SK-N-SH (cell line): ENCODE measurements at regions not wholly inside any gene's neighbourhood (a gene's known extent, or its start where the extent isn't known, plus 50 kb on each side); places are given as distances from the start of the nearest gene placed in this dataset.

ENCODE experiments used
- CTCF ChIA-PET: fragments of 300-600, 350-600 bp; formaldehyde crosslinking; extraction: SDS; loops from one replicate; lab custom pipeline; 2021; lab: Yijun Ruan, JAX
- POLR2A ChIA-PET: fragments of 350-600 bp; sonication (Branson Sonifier 250); formaldehyde crosslinking; extraction: SDS; loops from one replicate; lab custom pipeline; 2020; ENCODE audit warnings: antibody characterized with exemption, inconsistent platforms; lab: Yijun Ruan, JAX
- DNase-seq: peaks from one replicate; pipeline ENCODE4 v3.0.0; 2012
- H2AFZ ChIP-seq: fragments of 200-600 bp; sonication (generic); 2 replicates; pipeline ENCODE4 v1.8.1; 2016; ENCODE audit warnings: antibody characterized with exemption, mild to moderate bottlenecking, low read depth
- H3F3A ChIP-seq: fragments of 200-600 bp; sonication (generic); replicated peaks from 2 replicates; pipeline ENCODE3; 2016; ENCODE audit warnings: antibody characterized with exemption, mild to moderate bottlenecking; ENCODE audit not compliant: insufficient read depth
- H3K27ac ChIP-seq, 2 experiments: fragments of 200-500 bp in 1 of 2; fragments of 200-600 bp in 1 of 2; sonication (Bioruptor generic) in 1 of 2; sonication (generic), shearing (Covaris generic) in 1 of 2; 2 replicates each; pipeline versions ENCODE4 v1.5.1 to v1.6.1; 2014 to 2016; ENCODE audit warnings: low read depth in 2 of 2, inconsistent platforms in 1 of 2, low read length in 1 of 2, mild to moderate bottlenecking in 1 of 2, mixed read lengths in 1 of 2
- H3K27me3 ChIP-seq: fragments of 200-600 bp; sonication (generic), shearing (Covaris generic); 2 replicates; pipeline ENCODE4 v1.6.1; 2016; ENCODE audit warnings: mixed run types; ENCODE audit not compliant: insufficient read depth
- H3K36me3 ChIP-seq, 2 experiments: fragments of 200-500 bp in 1 of 2; fragments of 200-600 bp in 1 of 2; sonication (Bioruptor generic) in 1 of 2; sonication (generic) in 1 of 2; replicated peaks in 1 of 2; 2 replicates each; pipeline versions ENCODE3 to v1.5.1; 2014 to 2016; ENCODE audit warnings: low read length in 1 of 2, mild to moderate bottlenecking in 1 of 2; ENCODE audit not compliant: insufficient read depth in 2 of 2, control insufficient read depth in 1 of 2
- H3K4me1 ChIP-seq, 2 experiments: fragments of 200-500 bp in 1 of 2; fragments of 200-600 bp in 1 of 2; sonication (Bioruptor generic) in 1 of 2; sonication (generic), shearing (Covaris generic) in 1 of 2; 2 replicates each; pipeline versions ENCODE4 v1.5.1 to v1.6.1; 2014 to 2016; ENCODE audit warnings: low read depth in 1 of 2, low read length in 1 of 2, mixed run types in 1 of 2; ENCODE audit not compliant: insufficient read depth in 2 of 2, control insufficient read depth in 1 of 2
- H3K4me2 ChIP-seq: fragments of 200-600 bp; sonication (generic), shearing (Covaris generic); 2 replicates; pipeline ENCODE4 v1.6.1; 2017; ENCODE audit warnings: mixed run types
- H3K4me3 ChIP-seq, 2 experiments: fragments of 200-500 bp in 1 of 2; fragments of 200-600 bp in 1 of 2; sonication (Bioruptor generic) in 1 of 2; sonication (generic), shearing (Covaris generic) in 1 of 2; 2 replicates each; pipeline versions ENCODE4 v1.5.1 to v1.8.1; 2014 to 2016; ENCODE audit warnings: low read depth in 2 of 2, inconsistent platforms in 1 of 2, low read length in 1 of 2, mild to moderate bottlenecking in 1 of 2, mixed read lengths in 1 of 2, moderate library complexity in 1 of 2
- H3K79me2 ChIP-seq: fragments of 200-600 bp; sonication (generic); 2 replicates; pipeline ENCODE4 v1.8.1; 2017; ENCODE audit warnings: mild to moderate bottlenecking; ENCODE audit not compliant: insufficient read depth
- H3K9ac ChIP-seq: fragments of 200-600 bp; sonication (generic); 2 replicates; pipeline ENCODE4 v1.6.1; 2017; ENCODE audit warnings: mixed run types
- H3K9me2 ChIP-seq: fragments of 200-600 bp; sonication (generic); 2 replicates; pipeline ENCODE4 v1.6.1; 2017; ENCODE audit warnings: mixed run types
- H3K9me3 ChIP-seq: fragments of 200-600 bp; sonication (generic); 2 replicates; pipeline ENCODE4 v1.6.1; 2017; ENCODE audit warnings: mixed run types, mild to moderate bottlenecking, moderate library complexity
- H4K20me1 ChIP-seq: fragments of 200-600 bp; sonication (generic); 2 replicates; pipeline ENCODE4 v1.6.1; 2017; ENCODE audit warnings: mild to moderate bottlenecking, mixed run types; ENCODE audit not compliant: insufficient read depth
- CHD2 ChIP-seq: fragments of 150-350 bp; IDR thresholded peaks from 2 replicates; pipeline ENCODE4 v1.6.1; 2018; ENCODE audit warnings: low read length; ENCODE audit not compliant: partially characterized antibody
- ELF1 ChIP-seq: IDR thresholded peaks from 2 replicates; pipeline ENCODE4 v1.4.0; 2012
- FOXJ3 ChIP-seq: sonication (generic); formaldehyde crosslinking; IDR thresholded peaks from 2 replicates; pipeline ENCODE4 v1.5.1; 2020; ENCODE audit warnings: mild to moderate bottlenecking, missing genetic modification reagents
- GABPA ChIP-seq: IDR thresholded peaks from 2 replicates; pipeline ENCODE4 v1.4.0; 2012; ENCODE audit warnings: low read depth, mild to moderate bottlenecking
- GATA2 ChIP-seq: sonication (generic); formaldehyde crosslinking; IDR thresholded peaks from 2 replicates; pipeline ENCODE4 v1.5.0; 2020; ENCODE audit warnings: mild to moderate bottlenecking, missing genetic modification reagents
- IRF3 ChIP-seq: fragments of 150-350 bp; IDR thresholded peaks from 2 replicates; pipeline ENCODE4 v1.6.1; 2016; ENCODE audit warnings: mild to moderate bottlenecking, low read depth, low read length
- JUND ChIP-seq: IDR thresholded peaks from 2 replicates; pipeline ENCODE4 v1.4.0; 2012
- MEF2A ChIP-seq: IDR thresholded peaks from 2 replicates; pipeline ENCODE4 v1.4.0; 2012; ENCODE audit warnings: low read depth, borderline replicate concordance
- NRF1 ChIP-seq: IDR thresholded peaks from 2 replicates; pipeline ENCODE4 v1.6.1; 2012; ENCODE audit warnings: low read depth, mild to moderate bottlenecking, low read length
- RAD21 ChIP-seq: IDR thresholded peaks from 2 replicates; pipeline ENCODE4 v1.6.1; 2012; ENCODE audit warnings: mild to moderate bottlenecking, low read length
- RCOR1 ChIP-seq: fragments of 150-350 bp; IDR thresholded peaks from 2 replicates; pipeline ENCODE4 v1.6.1; 2017; ENCODE audit warnings: antibody characterized with exemption, low read length
- REST ChIP-seq: IDR thresholded peaks from 2 replicates; pipeline ENCODE4 v1.6.1; 2012; ENCODE audit warnings: mild to moderate bottlenecking, low read depth, low read length, moderate library complexity
- RFX5 ChIP-seq: IDR thresholded peaks from 2 replicates; pipeline ENCODE4 v1.6.1; 2012; ENCODE audit warnings: mild to moderate bottlenecking, improper control_type of control experiment, low read length
- RXRA ChIP-seq: IDR thresholded peaks from 2 replicates; pipeline ENCODE4 v1.4.0; 2012; ENCODE audit warnings: low read depth, mild to moderate bottlenecking, borderline replicate concordance
- SMC3 ChIP-seq: IDR thresholded peaks from 2 replicates; pipeline ENCODE4 v1.6.1; 2012; ENCODE audit warnings: low read depth, low read length, improper control_type of control experiment
- WGBS: methylation state at CpG from one replicate; pipeline ENCODE4 v1.1.6; 2017; ENCODE audit warnings: low lambda C conversion rate; 5-methylcytosine and 5-hydroxymethylcytosine counted together
- TF ChIP-seq, protein P1 (sequence below): fragments of 200-600 bp; sonication (generic); IDR thresholded peaks from 2 replicates; pipeline ENCODE4 v1.6.1; 2017; ENCODE audit warnings: antibody characterized with exemption, mild to moderate bottlenecking, moderate library complexity
- TF ChIP-seq, protein P2 (sequence below): IDR thresholded peaks from 2 replicates; pipeline ENCODE4 v1.4.0; 2012; ENCODE audit warnings: low read depth, borderline replicate concordance

- TF ChIP-seq REST, result no peak
- no peak for TF ChIP-seq RCOR1
- no peak for TF ChIP-seq SMC3
- no peak for TF ChIP-seq CHD2
- no peak for TF ChIP-seq FOXJ3 (CRISPR knock-in tag)
- TF ChIP-seq GABPA, result no peak
- TF ChIP-seq RAD21, result no peak
Measured at GRCh38 chr21:23725576-23725975, 1881.7 kb downstream of the MRPL39 start (continued).

DNA sequence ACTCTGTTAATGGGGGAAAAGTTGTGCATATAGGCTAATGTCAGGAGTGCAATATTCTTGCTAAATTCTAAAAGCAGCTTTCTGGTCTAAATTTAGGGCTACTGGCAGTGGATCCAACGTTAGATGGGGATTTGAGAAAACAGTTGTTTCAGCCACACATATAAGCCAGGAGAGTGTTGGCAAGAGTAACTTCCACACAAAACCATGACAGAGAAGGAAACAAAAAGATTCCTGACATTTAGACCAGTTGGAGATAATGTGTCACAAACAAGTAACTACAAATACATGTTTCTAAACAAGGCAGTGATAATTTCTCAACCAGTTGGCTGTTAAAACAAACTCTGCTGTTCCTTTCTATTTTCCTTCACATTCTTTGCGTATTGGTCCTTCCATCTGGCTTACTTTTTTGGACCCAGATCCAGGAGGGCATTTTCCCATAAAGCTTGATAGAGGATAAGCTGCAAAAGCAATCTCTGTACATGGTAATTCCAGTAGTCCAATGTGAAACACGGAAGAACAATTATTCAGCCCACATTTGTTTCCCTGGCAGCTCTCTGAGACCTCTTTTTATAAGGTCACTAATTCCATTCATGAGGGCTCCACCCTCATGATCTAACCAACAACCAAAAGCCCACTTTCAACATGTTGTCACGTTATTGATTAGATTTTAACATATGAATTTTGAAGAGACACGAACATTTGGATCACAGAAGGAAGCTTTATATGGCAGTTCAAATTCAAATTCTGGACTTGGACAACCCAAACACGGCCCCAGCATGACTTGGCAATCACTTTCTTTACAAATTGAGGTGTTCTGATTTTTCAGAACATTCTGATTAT, 1888.6 kb downstream of the MRPL39 start:
- no peaks in the 10 kb centered on the region for H3K9me3 ChIP-seq
- POLR2A ChIA-PET, result no interaction called here
- 20% methylated on average over 6 of the region's 6 CpGs for WGBS
- no peak overlapping the region for H3K27ac ChIP-seq
- H3K36me3 ChIP-seq, result no peaks in the 10 kb centered on the region
- H3K9me2 ChIP-seq, result no peaks in the 10 kb centered on the region
- no peaks in the 10 kb centered on the region for H3F3A ChIP-seq
- no peak for DNase-seq
- CTCF ChIA-PET, result interaction anchor here (1.3 kb wide), 1 partner anchor 9 kb away, joined by 3 read pairs; no protein-coding TSS in a partner anchor
- no peak overlapping the region for H2AFZ ChIP-seq
- TF ChIP-seq, protein P1, sequence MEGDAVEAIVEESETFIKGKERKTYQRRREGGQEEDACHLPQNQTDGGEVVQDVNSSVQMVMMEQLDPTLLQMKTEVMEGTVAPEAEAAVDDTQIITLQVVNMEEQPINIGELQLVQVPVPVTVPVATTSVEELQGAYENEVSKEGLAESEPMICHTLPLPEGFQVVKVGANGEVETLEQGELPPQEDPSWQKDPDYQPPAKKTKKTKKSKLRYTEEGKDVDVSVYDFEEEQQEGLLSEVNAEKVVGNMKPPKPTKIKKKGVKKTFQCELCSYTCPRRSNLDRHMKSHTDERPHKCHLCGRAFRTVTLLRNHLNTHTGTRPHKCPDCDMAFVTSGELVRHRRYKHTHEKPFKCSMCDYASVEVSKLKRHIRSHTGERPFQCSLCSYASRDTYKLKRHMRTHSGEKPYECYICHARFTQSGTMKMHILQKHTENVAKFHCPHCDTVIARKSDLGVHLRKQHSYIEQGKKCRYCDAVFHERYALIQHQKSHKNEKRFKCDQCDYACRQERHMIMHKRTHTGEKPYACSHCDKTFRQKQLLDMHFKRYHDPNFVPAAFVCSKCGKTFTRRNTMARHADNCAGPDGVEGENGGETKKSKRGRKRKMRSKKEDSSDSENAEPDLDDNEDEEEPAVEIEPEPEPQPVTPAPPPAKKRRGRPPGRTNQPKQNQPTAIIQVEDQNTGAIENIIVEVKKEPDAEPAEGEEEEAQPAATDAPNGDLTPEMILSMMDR, result no peak
- TF ChIP-seq SMC3 (no peak), JUND (no peak), NRF1 (no peak), IRF3 (no peak), ELF1 (no peak), RAD21 (no peak), MEF2A (no peak), GATA2 (CRISPR knock-in tag) (no peak), RFX5 (no peak), GABPA (no peak), RXRA (no peak)
- TF ChIP-seq, protein P2, sequence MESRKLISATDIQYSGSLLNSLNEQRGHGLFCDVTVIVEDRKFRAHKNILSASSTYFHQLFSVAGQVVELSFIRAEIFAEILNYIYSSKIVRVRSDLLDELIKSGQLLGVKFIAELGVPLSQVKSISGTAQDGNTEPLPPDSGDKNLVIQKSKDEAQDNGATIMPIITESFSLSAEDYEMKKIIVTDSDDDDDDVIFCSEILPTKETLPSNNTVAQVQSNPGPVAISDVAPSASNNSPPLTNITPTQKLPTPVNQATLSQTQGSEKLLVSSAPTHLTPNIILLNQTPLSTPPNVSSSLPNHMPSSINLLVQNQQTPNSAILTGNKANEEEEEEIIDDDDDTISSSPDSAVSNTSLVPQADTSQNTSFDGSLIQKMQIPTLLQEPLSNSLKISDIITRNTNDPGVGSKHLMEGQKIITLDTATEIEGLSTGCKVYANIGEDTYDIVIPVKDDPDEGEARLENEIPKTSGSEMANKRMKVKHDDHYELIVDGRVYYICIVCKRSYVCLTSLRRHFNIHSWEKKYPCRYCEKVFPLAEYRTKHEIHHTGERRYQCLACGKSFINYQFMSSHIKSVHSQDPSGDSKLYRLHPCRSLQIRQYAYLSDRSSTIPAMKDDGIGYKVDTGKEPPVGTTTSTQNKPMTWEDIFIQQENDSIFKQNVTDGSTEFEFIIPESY, result no peak
- no peak overlapping the region for H3K4me3 ChIP-seq
- H3K79me2 ChIP-seq, result no peaks in the 10 kb centered on the region
- H4K20me1 ChIP-seq, result no peaks in the 10 kb centered on the region
- H3K9ac ChIP-seq, result no peak overlapping the region
- no peak overlapping the region for H3K4me2 ChIP-seq
- H3K4me1 ChIP-seq, result no peaks in the 10 kb centered on the region
- no peaks in the 10 kb centered on the region for H3K27me3 ChIP-seq
